Adipocyte (in vitro differentiated cells): ENCODE measurements at regions not wholly inside any gene's neighbourhood (a gene's known extent, or its start where the extent isn't known, plus 50 kb on each side); places are given as distances from the start of the nearest gene placed in this dataset.

ENCODE experiments used
- DNase-seq: peaks from one replicate; pipeline ENCODE4 v3.0.0-alpha.2; 2015; ENCODE audit warnings: low read depth
- H3K27me3 ChIP-seq: replicated peaks from 2 replicates; pipeline ENCODE4 v1.7.0; 2013; ENCODE audit warnings: mild to moderate bottlenecking, low read length, moderate library complexity; ENCODE audit not compliant: control insufficient read depth, insufficient read depth
- H3K36me3 ChIP-seq: 2 replicates; pipeline ENCODE4 v1.7.0; 2013; ENCODE audit warnings: low read length, mild to moderate bottlenecking, moderate library complexity; ENCODE audit not compliant: control insufficient read depth, insufficient read depth, severe bottlenecking
- H3K4me1 ChIP-seq: 2 replicates; pipeline ENCODE4 v1.7.0; 2013; ENCODE audit warnings: mild to moderate bottlenecking, low read length, moderate library complexity; ENCODE audit not compliant: control insufficient read depth, insufficient read depth
- H3K4me3 ChIP-seq: 2 replicates; pipeline ENCODE4 v1.7.0; 2013; ENCODE audit warnings: mild to moderate bottlenecking, low read length, moderate library complexity
- H3K9ac ChIP-seq: 2 replicates; pipeline ENCODE4 v1.7.0; 2013; ENCODE audit warnings: mild to moderate bottlenecking, low read length, moderate library complexity
- H3K9me3 ChIP-seq: 2 replicates; pipeline ENCODE4 v1.7.0; 2013; ENCODE audit warnings: mild to moderate bottlenecking, low read length, moderate library complexity; ENCODE audit not compliant: control insufficient read depth

DNA sequence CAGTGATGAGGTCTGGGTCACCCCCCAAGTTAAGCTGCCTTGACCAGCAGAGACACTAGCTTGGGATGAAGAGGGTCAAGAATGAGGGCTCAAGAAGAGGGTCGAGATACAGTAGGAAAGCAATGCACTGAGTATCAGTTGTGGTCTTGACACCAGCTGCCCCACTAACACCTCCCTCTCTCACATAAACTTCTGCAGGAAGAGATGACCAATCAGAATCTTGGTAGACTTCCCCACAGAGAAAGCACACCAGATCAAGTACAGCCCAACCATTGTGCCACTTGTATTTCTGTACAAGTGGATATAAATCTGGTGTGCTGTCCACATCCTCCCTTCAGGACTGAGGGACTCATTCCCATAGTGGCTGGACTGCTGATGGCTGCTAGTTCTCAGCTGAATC lies 101.2 kb upstream of the ELL2 start:
- no peak for DNase-seq
- Histone ChIP-seq H3K9me3 (no peaks in the 10 kb centered on the region), H3K9ac (no peak overlapping the region), H3K4me1 (peaks cover 23% of the 10 kb centered on the region), H3K27me3 (no peaks in the 10 kb centered on the region), H3K4me3 (no peak overlapping the region), H3K36me3 (no peaks in the 10 kb centered on the region)

DNA sequence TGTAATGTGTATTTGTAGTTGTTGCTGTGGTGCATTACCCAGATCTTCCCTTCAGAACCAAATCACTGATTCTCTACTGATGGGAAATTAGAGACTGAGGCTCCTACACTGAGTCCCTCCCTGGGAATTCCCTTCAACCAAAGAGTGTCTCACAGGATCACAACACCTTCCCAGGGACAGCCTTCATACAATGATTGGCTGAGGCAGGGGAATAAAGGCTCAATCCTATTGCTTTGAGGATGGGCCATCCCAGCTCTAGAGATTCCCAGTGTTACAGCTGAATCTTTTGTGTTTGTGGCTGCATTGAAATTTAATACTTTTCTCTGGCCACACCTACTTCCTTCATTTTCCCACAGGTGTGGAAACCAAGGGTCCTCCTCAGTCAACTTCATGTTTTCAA lies 96.4 kb upstream of the ELL2 start:
- Histone ChIP-seq H3K4me3 (no peak overlapping the region), H3K9me3 (no peaks in the 10 kb centered on the region), H3K9ac (no peak overlapping the region), H3K27me3 (no peaks in the 10 kb centered on the region), H3K36me3 (no peaks in the 10 kb centered on the region), H3K4me1 (peaks cover 5% of the 10 kb centered on the region)
- no peak for DNase-seq

DNA sequence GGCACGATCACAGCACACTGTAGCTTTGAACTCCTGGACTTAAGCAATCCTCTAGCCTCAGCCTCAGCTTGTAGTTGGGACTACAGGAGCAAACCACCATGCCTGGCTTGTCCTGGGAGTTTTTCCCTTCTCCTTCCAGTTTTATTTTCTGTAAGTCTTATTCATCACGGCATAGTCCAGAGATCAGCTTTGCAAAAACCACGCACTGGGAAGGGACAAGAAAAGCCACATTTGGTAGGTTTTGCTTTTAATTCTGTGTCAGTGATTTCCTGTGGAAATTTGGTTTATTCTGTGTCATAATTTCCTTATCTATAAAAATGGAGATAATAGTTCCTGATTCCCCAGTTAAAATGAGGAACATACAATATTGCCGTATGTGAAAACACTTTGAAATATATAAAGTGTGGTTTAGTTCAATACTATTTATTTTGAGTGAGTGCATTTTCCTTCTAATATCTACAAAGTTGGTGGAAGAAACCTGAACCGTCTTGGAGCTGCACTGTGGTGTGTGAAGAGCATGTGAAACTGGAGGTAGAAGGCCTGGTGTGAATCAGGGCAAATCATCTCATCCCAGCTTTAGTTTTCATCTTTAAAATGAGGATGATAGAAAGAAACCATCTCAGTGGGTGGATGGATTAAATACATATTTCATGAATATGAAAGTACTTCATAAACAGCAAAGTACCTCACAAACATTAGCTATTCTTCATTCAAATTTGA lies 92.8 kb upstream of the ELL2 start:
- Histone ChIP-seq H3K4me1 (peaks cover 15% of the 10 kb centered on the region), H3K36me3 (no peaks in the 10 kb centered on the region), H3K27me3 (no peaks in the 10 kb centered on the region), H3K4me3 (no peak overlapping the region), H3K9me3 (no peaks in the 10 kb centered on the region), H3K9ac (no peak overlapping the region)
- no peak for DNase-seq

DNA sequence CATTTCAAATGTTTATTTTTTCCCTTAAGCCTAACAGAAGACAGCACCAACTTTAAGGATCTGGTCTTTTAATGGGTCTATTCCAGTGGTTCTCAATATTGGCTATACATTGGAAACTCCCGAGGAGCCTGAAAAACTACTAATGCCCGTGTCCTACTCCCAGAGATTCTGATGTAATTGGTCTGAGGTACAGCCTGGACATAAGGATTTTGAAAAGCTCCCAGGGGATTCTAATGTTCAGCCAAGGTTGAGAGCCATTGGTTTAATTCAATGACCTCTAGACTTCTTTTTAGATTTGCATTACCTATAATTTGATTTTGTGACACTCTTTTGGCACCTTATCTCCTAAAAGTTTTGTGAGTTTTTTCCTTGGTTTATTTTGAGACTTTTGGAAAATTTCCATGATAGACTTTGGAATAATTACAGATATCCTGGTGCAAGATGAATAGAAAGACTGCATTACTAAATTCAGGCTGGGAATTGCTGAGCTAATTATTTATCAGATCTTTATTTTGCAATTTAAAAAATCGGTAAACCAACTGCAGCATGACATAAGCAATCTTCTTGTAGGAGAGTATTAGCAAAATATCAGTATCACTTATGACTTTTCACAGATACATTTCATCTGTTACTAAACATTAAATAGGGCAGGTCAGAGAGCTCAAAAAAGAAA lies 91.5 kb upstream of the ELL2 start:
- Histone ChIP-seq H3K4me3 (no peak overlapping the region), H3K4me1 (peaks cover 22% of the 10 kb centered on the region), H3K36me3 (no peaks in the 10 kb centered on the region), H3K9me3 (no peaks in the 10 kb centered on the region), H3K9ac (no peak overlapping the region), H3K27me3 (no peaks in the 10 kb centered on the region)
- DNase-seq = no peak

DNA sequence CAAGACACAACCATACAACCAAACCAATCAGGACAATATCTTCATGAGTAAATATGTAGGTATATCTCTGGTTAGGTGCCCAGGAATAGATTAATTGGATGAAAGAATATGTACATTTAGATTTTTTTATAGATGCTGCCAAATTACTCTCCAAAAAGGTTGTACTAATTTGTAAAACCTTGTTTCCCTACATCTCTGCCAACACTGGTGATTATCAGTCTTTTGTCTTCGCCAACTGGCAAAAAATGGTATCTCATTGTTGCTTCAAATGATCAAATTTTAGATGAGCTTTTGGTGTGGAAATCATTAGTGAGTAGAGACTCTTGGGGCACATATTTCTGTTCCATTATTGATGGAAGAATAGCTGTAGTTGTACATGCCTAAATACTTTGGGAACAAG lies 90.7 kb upstream of the ELL2 start:
- Histone ChIP-seq H3K4me3 (no peak overlapping the region), H3K9ac (no peak overlapping the region), H3K4me1 (peaks cover 22% of the 10 kb centered on the region), H3K27me3 (no peaks in the 10 kb centered on the region), H3K36me3 (no peaks in the 10 kb centered on the region), H3K9me3 (no peaks in the 10 kb centered on the region)
- DNase-seq = no peak

DNA sequence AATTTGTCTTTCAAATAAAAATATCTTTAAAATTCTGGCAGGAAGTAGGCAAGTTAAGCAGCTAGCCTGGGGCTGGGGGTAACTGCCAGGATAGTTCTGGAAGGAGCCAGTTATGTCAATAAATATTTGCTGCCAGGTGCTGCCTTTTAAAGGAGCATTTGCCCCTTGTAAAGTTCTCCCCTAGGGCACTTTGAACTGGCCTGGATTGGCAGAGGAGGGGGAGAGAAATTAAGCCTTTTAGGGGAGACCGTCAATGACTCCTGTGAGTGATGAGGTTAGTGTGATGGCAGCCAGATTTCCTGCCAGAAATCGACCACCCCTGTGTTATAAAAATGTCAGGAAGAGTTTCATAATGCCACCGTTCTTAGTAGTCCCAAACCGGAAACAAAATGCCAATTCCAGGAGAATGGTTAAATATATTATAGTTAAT lies 89.8 kb upstream of the ELL2 start:
- Histone ChIP-seq H3K4me1 (peaks cover 22% of the 10 kb centered on the region), H3K9me3 (no peaks in the 10 kb centered on the region), H3K27me3 (no peaks in the 10 kb centered on the region), H3K36me3 (no peaks in the 10 kb centered on the region), H3K9ac (no peak overlapping the region), H3K4me3 (no peak overlapping the region)
- DNase-seq = no peak

DNA sequence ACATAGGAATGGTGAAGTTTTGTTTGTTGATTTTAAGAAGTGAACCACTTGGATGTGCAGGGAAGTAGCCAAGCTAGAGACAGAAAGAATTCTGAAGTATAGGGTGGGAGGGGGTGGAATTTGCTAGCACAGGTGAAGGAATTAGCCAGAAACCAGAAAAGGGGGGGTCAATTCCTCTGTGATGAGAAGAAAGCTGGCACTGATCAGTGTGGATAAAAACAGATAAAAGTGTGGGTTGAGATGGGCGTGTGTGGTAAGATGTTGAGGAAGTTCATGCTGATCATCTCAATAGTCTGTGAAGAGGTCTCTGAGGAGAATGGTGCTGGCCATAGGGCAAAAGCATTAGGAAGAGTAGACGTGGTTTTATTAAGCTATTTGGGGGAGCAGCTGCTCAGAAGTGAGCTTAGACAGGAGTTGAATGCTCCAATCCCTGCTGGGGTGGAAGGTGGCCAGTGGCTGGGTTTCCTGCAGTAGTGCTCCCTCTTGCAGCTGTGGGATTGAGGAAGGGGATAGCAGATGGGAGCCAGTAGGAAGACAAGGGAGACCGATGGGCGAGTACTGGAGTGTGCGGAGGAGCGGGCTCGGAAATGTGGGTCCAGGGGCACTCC lies 88.7 kb upstream of the ELL2 start:
- peak overlapping the region; percentile 40 for H3K9ac ChIP-seq
- H3K9me3 ChIP-seq = no peaks in the 10 kb centered on the region
- H3K4me3 ChIP-seq = peak overlapping the region; percentile 43
- no peaks in the 10 kb centered on the region for H3K27me3 ChIP-seq
- peaks cover 22% of the 10 kb centered on the region for H3K4me1 ChIP-seq
- no peaks in the 10 kb centered on the region for H3K36me3 ChIP-seq
- DNase-seq = no peak

DNA sequence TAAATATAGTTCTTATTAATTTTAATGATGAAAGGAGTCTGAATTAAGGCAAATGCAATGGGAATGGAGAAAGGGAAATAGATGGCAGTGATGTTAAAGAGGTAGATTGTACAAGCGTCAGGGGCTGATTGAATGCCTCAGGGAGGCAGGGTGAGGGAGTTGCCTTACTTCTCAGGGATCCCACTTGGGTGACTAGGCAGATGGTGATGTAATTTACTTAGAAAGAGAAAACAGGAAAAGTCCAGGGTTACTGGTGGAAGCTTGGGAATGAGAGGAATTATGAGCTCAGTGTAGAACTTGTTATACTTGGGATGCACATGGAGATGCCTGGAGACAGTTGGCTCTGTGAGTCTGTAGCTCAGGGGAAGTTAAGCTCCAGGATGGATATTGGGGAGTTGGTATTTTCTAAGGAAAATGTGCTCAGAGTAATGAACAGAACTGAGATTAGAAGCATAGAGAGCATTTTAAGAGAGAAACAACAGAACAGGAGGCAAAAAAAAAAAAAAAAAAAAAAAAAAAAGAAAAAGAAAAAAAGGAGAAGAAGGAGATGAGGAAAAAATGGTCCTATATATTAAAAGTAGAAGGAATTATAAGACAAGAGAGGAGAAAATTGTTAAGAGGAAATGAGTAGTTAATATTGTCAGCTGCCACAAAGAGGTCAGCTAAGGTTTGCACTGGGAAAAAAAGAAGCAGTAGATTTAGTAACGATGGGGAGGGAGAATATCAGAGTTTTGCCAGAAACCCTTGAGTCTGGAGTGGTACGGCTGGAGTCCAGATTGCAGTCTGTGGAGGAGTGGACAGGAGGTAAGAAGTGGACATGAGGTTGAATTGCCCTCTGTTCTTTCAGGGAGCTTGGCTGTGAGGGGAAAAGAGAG lies 88.0 kb upstream of the ELL2 start:
- no peaks in the 10 kb centered on the region for H3K9me3 ChIP-seq
- peak overlapping the region; percentile 40 for H3K9ac ChIP-seq
- no peaks in the 10 kb centered on the region for H3K27me3 ChIP-seq
- peak overlapping the region; percentile 43 for H3K4me3 ChIP-seq
- peaks cover 22% of the 10 kb centered on the region for H3K4me1 ChIP-seq
- peak; percentile 58 for DNase-seq
- H3K36me3 ChIP-seq = no peaks in the 10 kb centered on the region

DNA sequence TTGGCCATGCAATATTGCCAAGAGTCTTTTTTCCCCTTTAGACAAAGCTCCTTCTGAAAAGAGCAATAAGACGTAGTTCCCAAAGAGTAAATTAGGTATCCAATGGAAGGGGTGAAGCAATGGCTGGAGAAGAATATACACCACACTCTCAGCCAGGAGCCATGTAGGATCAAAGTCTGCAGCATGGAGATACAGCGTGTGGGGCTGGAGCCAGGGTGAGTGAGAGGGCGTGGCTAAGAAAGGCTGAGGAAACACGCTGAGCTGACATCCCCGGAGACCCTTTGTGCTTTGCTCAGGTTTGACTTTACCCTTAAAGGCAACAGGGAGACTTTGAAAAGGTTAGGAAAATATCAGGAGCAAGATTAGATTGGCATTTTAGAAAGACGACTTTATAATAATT lies 87.1 kb upstream of the ELL2 start:
- no peaks in the 10 kb centered on the region for H3K27me3 ChIP-seq
- H3K4me3 ChIP-seq = no peak overlapping the region
- DNase-seq = no peak
- peaks cover 21% of the 10 kb centered on the region for H3K4me1 ChIP-seq
- no peaks in the 10 kb centered on the region for H3K9me3 ChIP-seq
- H3K9ac ChIP-seq = no peak overlapping the region
- H3K36me3 ChIP-seq = no peaks in the 10 kb centered on the region

DNA sequence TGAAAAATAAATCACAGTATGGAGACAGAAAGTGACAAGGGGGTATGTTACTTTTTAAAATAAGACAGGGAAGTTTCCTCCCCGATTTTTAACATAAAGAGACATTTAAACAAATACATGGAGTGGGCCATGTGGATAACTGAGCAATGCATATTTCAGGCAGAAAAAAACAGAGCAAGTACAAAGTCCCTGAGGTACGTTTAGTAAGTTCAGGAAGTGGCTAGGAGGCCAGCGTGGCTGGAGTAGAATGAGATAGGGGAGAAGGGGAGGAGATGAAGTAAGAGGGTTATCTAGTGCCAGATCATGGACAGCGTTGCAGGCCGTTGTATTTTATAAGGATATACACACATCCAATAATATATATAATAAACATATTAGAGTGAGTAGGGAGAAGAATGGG lies 84.2 kb upstream of the ELL2 start:
- Histone ChIP-seq H3K9me3 (no peaks in the 10 kb centered on the region), H3K36me3 (no peaks in the 10 kb centered on the region), H3K27me3 (no peaks in the 10 kb centered on the region), H3K9ac (no peak overlapping the region), H3K4me1 (peaks cover 17% of the 10 kb centered on the region), H3K4me3 (no peak overlapping the region)
- no peak for DNase-seq

DNA sequence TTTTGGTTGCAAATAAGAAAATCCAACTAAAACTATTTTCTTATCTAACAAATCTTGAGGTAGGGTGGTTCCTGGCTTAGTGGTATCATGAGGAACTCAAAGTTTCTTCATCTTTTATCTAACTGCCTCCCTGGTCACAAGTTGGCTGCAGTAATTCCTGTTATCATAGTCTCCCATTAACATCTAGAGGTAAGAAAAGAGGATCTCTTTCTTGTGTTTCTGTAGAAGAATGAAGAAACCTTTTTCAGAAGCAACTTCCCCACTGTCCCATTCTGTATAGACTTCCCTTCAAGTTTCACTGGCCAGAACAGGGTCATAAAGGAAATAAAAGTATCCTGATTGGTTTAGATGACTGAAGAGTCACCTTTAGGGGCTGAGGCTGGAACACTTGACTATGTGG lies 81.8 kb upstream of the ELL2 start:
- no peak overlapping the region for H3K4me3 ChIP-seq
- H3K9ac ChIP-seq = no peak overlapping the region
- H3K4me1 ChIP-seq = no peaks in the 10 kb centered on the region
- H3K9me3 ChIP-seq = no peaks in the 10 kb centered on the region
- no peaks in the 10 kb centered on the region for H3K36me3 ChIP-seq
- DNase-seq = no peak
- no peaks in the 10 kb centered on the region for H3K27me3 ChIP-seq
